ENCODE measurements at regions not wholly inside any gene's neighbourhood (a gene's known extent, or its start where the extent isn't known, plus 50 kb on each side); places are given as distances from the start of the nearest gene placed in this dataset.

- TF ChIP-seq EZH2phosphoT487 (IDR thresholded peaks at IDR 0.05; ENCODE audit: borderline replicate concordance), result no peak
- no peak for TF ChIP-seq SRF (IDR thresholded peaks at IDR 0.05; ENCODE audit: low read depth)
- TF ChIP-seq, protein P1, sequence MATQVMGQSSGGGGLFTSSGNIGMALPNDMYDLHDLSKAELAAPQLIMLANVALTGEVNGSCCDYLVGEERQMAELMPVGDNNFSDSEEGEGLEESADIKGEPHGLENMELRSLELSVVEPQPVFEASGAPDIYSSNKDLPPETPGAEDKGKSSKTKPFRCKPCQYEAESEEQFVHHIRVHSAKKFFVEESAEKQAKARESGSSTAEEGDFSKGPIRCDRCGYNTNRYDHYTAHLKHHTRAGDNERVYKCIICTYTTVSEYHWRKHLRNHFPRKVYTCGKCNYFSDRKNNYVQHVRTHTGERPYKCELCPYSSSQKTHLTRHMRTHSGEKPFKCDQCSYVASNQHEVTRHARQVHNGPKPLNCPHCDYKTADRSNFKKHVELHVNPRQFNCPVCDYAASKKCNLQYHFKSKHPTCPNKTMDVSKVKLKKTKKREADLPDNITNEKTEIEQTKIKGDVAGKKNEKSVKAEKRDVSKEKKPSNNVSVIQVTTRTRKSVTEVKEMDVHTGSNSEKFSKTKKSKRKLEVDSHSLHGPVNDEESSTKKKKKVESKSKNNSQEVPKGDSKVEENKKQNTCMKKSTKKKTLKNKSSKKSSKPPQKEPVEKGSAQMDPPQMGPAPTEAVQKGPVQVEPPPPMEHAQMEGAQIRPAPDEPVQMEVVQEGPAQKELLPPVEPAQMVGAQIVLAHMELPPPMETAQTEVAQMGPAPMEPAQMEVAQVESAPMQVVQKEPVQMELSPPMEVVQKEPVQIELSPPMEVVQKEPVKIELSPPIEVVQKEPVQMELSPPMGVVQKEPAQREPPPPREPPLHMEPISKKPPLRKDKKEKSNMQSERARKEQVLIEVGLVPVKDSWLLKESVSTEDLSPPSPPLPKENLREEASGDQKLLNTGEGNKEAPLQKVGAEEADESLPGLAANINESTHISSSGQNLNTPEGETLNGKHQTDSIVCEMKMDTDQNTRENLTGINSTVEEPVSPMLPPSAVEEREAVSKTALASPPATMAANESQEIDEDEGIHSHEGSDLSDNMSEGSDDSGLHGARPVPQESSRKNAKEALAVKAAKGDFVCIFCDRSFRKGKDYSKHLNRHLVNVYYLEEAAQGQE (IDR thresholded peaks at IDR 0.05; ENCODE audit: low read depth), result no peak
These were observed 605.3 kb downstream of the KCNT2 start for GRCh38 chr1:196002906-196003305.

Measured in HCT116 (cell line).